K562 (cell line): ENCODE measurements at regions not wholly inside any gene's neighbourhood (a gene's known extent, or its start where the extent isn't known, plus 50 kb on each side); places are given as distances from the start of the nearest gene placed in this dataset.

Source experiments
- CCNT2 ChIP-seq: IDR thresholded peaks from 2 replicates; pipeline ENCODE4 v1.6.1; 2011; ENCODE audit warnings: borderline replicate concordance, low read depth, mild to moderate bottlenecking, moderate library complexity, mixed read lengths, low read length; ENCODE audit not compliant: insufficient read length; ENCODE audit errors: extremely low read depth
- CHD1 ChIP-seq: fragments of 200-600 bp; sonication (generic); IDR thresholded peaks from one replicate; pipeline ENCODE4 v1.6.1; 2012; ENCODE audit warnings: mild to moderate bottlenecking, moderate library complexity, low read length, inconsistent platforms
- CREB1 ChIP-seq, 2 experiments: sonication (generic) in 1 of 2; formaldehyde crosslinking in 1 of 2; IDR thresholded peaks; 2 replicates each; pipeline versions ENCODE4 v1.6.1 to v1.8.0; 2012 to 2022; ENCODE audit warnings: inconsistent platforms in 1 of 2, mild to moderate bottlenecking in 1 of 2, missing genetic modification reagents in 1 of 2, moderate library complexity in 1 of 2
- FOXM1 ChIP-seq, 2 experiments: fragments of 450-650 bp in 1 of 2; sonication (generic) in 1 of 2; formaldehyde crosslinking in 1 of 2; IDR thresholded peaks; 2 replicates each; pipeline versions ENCODE4 v1.6.1 to v1.9.0; 2017 to 2022; ENCODE audit warnings: low read depth in 2 of 2, mild to moderate bottlenecking in 2 of 2, missing genetic modification reagents in 1 of 2, moderate library complexity in 1 of 2
- JUND ChIP-seq, 2 experiments: IDR thresholded peaks; 2 replicates in 1 of 2; 3 replicates in 1 of 2; pipeline ENCODE4 v1.6.1; 2011; ENCODE audit warnings: borderline replicate concordance in 2 of 2, low read depth in 2 of 2, low read length in 2 of 2, improper control_type of control experiment in 1 of 2, missing biosample characterization in 1 of 2, missing genetic modification characterization in 1 of 2, missing genetic modification reagents in 1 of 2
- NR2C2 ChIP-seq, 2 experiments: fragments of 200-800 bp in 1 of 2; sonication (Bioruptor generic) in 1 of 2; sonication (generic) in 1 of 2; formaldehyde crosslinking in 1 of 2; IDR thresholded peaks; 2 replicates each; pipeline versions ENCODE4 v1.6.1 to v1.8.0; 2016 to 2022; ENCODE audit warnings: mild to moderate bottlenecking in 1 of 2, missing compliant biosample characterization in 1 of 2, missing genetic modification characterization in 1 of 2, missing genetic modification reagents in 1 of 2
- POLR2A ChIP-seq: fragments of 450-650 bp; conservative IDR thresholded peaks from 2 replicates; pipeline ENCODE4 v1.6.1; 2016
- SIN3A ChIP-seq, 2 experiments: fragments of 150-350 bp in 1 of 2; IDR thresholded peaks; 2 replicates each; pipeline ENCODE4 v1.6.1; 2011 to 2016; ENCODE audit warnings: borderline replicate concordance in 2 of 2, low read depth in 2 of 2, low read length in 2 of 2, mild to moderate bottlenecking in 2 of 2, moderate library complexity in 2 of 2; ENCODE audit not compliant: control insufficient read depth in 1 of 2
- SP2 ChIP-seq: IDR thresholded peaks from 2 replicates; pipeline ENCODE4 v1.6.1; 2011; ENCODE audit warnings: mild to moderate bottlenecking, low read depth, low read length, moderate library complexity; ENCODE audit not compliant: poor library complexity, severe bottlenecking; ENCODE audit errors: extremely low read depth
- TBP ChIP-seq: optimal IDR thresholded peaks from 2 replicates; pipeline ENCODE3; 2011; ENCODE audit warnings: low read depth, low read length, improper control_type of control experiment
- ZNF24 ChIP-seq: fragments of 450-650 bp; IDR thresholded peaks from 2 replicates; pipeline ENCODE4 v1.6.1; 2016
- TF ChIP-seq, protein P1 (sequence below), 3 experiments: IDR thresholded peaks in 2 of 3; conservative IDR thresholded peaks in 1 of 3; 2 replicates each; pipeline ENCODE4 v1.5.1; 2011 to 2012; ENCODE audit warnings: low read length in 3 of 3, mild to moderate bottlenecking in 3 of 3, control low read depth in 2 of 3, improper control_type of control experiment in 1 of 3, inconsistent platforms in 1 of 3, low read depth in 1 of 3, mixed read lengths in 1 of 3, moderate library complexity in 1 of 3; ENCODE audit not compliant: insufficient read depth in 2 of 3
- TF ChIP-seq, protein P2 (sequence below): sonication (generic); formaldehyde crosslinking; IDR thresholded peaks from 2 replicates; pipeline ENCODE4 v1.8.0; 2022; ENCODE audit warnings: missing genetic modification reagents, mild to moderate bottlenecking, borderline replicate concordance
- TF ChIP-seq, protein P3 (sequence below), 2 experiments: fragments of 450-650 bp; formaldehyde crosslinking in 1 of 2; IDR thresholded peaks; 2 replicates each; pipeline versions ENCODE4 v1.4.0 to v1.6.1; 2014 to 2020; ENCODE audit warnings: mild to moderate bottlenecking in 2 of 2, borderline replicate concordance in 1 of 2, low read depth in 1 of 2

DNA sequence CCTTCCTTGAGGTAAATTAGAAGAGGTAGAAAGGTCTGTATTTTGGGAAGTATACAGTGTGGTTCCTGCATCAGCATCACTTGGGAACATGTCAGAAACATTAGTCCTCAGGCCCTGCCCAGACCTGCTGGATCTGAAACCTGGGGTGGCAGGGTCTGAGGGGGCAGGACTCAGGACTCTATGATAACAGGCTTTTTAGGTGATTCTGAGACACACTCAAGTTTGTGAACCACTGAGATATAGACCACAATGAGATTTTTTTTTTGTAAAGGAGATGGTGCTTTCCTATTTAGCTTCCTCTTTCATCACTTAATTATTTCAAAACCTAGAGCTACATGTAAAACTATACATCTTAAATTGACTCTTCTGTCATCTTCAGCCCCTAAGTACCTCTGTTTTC is 262.7 kb upstream of the SPOPL start:
- TF ChIP-seq POLR2A, result no peak
- TF ChIP-seq, protein P1, sequence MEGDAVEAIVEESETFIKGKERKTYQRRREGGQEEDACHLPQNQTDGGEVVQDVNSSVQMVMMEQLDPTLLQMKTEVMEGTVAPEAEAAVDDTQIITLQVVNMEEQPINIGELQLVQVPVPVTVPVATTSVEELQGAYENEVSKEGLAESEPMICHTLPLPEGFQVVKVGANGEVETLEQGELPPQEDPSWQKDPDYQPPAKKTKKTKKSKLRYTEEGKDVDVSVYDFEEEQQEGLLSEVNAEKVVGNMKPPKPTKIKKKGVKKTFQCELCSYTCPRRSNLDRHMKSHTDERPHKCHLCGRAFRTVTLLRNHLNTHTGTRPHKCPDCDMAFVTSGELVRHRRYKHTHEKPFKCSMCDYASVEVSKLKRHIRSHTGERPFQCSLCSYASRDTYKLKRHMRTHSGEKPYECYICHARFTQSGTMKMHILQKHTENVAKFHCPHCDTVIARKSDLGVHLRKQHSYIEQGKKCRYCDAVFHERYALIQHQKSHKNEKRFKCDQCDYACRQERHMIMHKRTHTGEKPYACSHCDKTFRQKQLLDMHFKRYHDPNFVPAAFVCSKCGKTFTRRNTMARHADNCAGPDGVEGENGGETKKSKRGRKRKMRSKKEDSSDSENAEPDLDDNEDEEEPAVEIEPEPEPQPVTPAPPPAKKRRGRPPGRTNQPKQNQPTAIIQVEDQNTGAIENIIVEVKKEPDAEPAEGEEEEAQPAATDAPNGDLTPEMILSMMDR (IDR thresholded peaks at IDR 0.05 in 2 of 3, conservative IDR thresholded peaks at IDR 0.05 in 1 of 3; ENCODE audit: insufficient read depth in 2 of 3, low read depth in 1 of 3, low read length in 3 of 3), result no peak
- no peak for TF ChIP-seq FOXM1 (IDR thresholded peaks at IDR 0.05; ENCODE audit: low read depth)
- TF ChIP-seq FOXM1 (CRISPR knock-in tag; IDR thresholded peaks at IDR 0.05; ENCODE audit: low read depth), result no peak
- TF ChIP-seq SIN3A (IDR thresholded peaks at IDR 0.05; ENCODE audit: borderline replicate concordance in 2 of 2, control insufficient read depth in 1 of 2, low read depth in 2 of 2, low read length in 2 of 2), result no peak
- TF ChIP-seq, protein P2, sequence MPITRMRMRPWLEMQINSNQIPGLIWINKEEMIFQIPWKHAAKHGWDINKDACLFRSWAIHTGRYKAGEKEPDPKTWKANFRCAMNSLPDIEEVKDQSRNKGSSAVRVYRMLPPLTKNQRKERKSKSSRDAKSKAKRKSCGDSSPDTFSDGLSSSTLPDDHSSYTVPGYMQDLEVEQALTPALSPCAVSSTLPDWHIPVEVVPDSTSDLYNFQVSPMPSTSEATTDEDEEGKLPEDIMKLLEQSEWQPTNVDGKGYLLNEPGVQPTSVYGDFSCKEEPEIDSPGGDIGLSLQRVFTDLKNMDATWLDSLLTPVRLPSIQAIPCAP (CRISPR knock-in tag), result no peak
- TF ChIP-seq ZNF24, result no peak
- no peak for TF ChIP-seq CHD1
- TF ChIP-seq, protein P3, sequence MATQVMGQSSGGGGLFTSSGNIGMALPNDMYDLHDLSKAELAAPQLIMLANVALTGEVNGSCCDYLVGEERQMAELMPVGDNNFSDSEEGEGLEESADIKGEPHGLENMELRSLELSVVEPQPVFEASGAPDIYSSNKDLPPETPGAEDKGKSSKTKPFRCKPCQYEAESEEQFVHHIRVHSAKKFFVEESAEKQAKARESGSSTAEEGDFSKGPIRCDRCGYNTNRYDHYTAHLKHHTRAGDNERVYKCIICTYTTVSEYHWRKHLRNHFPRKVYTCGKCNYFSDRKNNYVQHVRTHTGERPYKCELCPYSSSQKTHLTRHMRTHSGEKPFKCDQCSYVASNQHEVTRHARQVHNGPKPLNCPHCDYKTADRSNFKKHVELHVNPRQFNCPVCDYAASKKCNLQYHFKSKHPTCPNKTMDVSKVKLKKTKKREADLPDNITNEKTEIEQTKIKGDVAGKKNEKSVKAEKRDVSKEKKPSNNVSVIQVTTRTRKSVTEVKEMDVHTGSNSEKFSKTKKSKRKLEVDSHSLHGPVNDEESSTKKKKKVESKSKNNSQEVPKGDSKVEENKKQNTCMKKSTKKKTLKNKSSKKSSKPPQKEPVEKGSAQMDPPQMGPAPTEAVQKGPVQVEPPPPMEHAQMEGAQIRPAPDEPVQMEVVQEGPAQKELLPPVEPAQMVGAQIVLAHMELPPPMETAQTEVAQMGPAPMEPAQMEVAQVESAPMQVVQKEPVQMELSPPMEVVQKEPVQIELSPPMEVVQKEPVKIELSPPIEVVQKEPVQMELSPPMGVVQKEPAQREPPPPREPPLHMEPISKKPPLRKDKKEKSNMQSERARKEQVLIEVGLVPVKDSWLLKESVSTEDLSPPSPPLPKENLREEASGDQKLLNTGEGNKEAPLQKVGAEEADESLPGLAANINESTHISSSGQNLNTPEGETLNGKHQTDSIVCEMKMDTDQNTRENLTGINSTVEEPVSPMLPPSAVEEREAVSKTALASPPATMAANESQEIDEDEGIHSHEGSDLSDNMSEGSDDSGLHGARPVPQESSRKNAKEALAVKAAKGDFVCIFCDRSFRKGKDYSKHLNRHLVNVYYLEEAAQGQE (IDR thresholded peaks at IDR 0.05; ENCODE audit: borderline replicate concordance), result no peak
- TF ChIP-seq, protein P3 (CRISPR knock-in tag; IDR thresholded peaks at IDR 0.05; ENCODE audit: low read depth), result no peak
- TF ChIP-seq SP2, result no peak
- TF ChIP-seq NR2C2 (CRISPR knock-in tag; IDR thresholded peaks at IDR 0.05), result no peak
- TF ChIP-seq NR2C2 (tag; IDR thresholded peaks at IDR 0.05), result no peak
- TF ChIP-seq CCNT2, result no peak
- TF ChIP-seq TBP, result no peak
- TF ChIP-seq CREB1 (IDR thresholded peaks at IDR 0.05), result no peak
- TF ChIP-seq CREB1 (CRISPR knock-in tag; IDR thresholded peaks at IDR 0.05), result no peak
- no peak for TF ChIP-seq JUND (IDR thresholded peaks at IDR 0.05; ENCODE audit: borderline replicate concordance, low read depth, low read length)
- TF ChIP-seq JUND (tag; IDR thresholded peaks at IDR 0.05; ENCODE audit: borderline replicate concordance, low read depth, low read length), result no peak
